ENCODE measurements at regions not wholly inside any gene's neighbourhood (a gene's known extent, or its start where the extent isn't known, plus 50 kb on each side); places are given as distances from the start of the nearest gene placed in this dataset.

GRCh38 chr3:167928381-167928780 lies 167.3 kb downstream of the GOLIM4 start:
- no peak for TF ChIP-seq POLR2A (IDR thresholded peaks at IDR 0.05)
- no peak for TF ChIP-seq CTCF (IDR thresholded peaks at IDR 0.05)
